HG03159 (cell line): ENCODE measurements at regions not wholly inside any gene's neighbourhood (a gene's known extent, or its start where the extent isn't known, plus 50 kb on each side); places are given as distances from the start of the nearest gene placed in this dataset.
"Not testable (repeated sequence)": the region's sequence is repeated elsewhere in the genome, so short reads cannot be mapped to it uniquely, and the experiment has no call there.

ENCODE experiments used
- ATAC-seq: cut with Tn5 transposase; IDR thresholded peaks from one replicate; pipeline ENCODE4 v1.9.1; 2021; ENCODE audit warnings: mild to moderate bottlenecking, moderate library complexity; ENCODE audit not compliant: unreplicated experiment

DNA sequence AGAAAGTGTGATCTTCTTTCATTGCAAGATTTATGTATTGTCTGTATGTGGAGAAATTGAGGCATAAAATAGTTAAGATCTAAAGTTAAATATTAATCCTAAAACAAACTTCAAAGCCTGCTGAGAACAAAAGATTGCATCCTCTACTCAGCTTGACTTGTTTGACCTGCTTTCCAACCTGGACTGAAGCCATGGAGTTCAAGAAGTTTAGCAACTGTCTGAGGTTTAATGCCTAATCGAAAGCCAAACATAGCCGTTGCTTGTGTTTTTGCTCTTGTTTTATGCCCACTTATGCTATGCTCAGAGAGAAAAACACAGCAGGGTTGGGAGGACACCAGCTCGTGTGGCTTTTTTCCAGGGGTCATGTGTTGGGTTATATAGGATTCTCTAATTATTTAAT is 135.6 kb downstream of the NUFIP1 start:
- no peak for ATAC-seq

DNA sequence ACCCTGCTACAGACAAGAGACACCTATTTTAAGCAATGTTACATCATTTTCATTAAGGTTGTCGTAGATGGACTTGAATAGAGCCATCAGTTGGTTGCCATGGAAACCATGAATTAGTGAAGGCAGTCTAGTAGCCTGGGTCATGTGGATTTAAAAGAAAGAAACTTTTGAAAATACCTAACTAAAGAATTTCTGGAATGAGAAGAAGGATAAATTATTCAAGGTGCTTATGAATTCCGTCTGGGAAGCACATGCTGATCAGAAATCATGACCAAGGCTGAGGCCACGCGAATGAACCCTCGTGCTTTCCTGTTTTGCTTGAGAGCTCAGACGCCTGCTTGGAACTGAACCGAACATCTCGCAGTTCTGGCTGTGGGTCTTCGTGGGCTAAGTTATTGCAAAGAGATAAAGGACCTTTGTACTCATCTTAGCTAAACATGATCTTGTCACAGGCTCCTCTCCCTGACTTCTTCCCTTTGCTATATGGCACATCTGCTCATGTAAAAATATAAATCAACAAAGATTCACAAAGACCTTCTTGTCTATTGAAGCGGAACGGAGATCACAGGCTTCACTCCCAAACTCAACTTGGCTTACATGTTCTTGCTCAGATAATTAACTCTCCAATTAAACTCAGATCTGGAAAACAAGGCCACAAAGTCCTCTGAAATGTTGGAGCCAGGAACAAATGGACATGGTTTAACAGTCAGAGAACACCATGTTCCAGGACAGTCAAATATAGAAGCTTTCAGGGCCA is 140.2 kb downstream of the NUFIP1 start:
- ATAC-seq, result no peak

GRCh38 chr13:44845281-44846058 is 143.8 kb downstream of the NUFIP1 start:
- not testable (repeated sequence) for ATAC-seq

GRCh38 chr13:44844786-44845185 is 144.5 kb downstream of the NUFIP1 start:
- no peak for ATAC-seq

- ATAC-seq, result no peak
Measured at GRCh38 chr13:44843403-44843802, 145.9 kb downstream of the NUFIP1 start.

GRCh38 chr13:44842158-44842557 is 147.1 kb downstream of the NUFIP1 start:
- ATAC-seq, result no peak

- ATAC-seq, result no peak
Measured at GRCh38 chr13:44840131-44840530, 149.1 kb downstream of the NUFIP1 start.

DNA sequence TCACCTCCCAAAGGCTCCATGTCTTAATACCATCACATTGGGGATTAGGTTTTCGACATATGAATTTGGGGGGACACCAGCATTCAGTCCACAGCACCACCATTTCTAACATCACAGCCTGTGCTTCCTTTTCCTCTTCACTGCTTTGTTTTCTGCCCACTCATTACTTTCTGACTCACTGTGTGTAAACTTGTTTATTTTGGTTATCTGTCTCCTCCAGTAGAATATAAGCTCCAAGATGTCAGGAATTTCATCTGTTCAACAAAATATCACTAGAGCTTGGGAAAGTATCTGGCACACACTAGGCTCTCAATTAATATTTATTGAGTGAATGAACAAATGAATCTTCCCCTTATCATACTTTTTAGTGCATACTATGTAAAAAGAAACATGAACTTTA is 152.0 kb downstream of the NUFIP1 start:
- ATAC-seq, result no peak

- ATAC-seq, result no peak
Measured at GRCh38 chr13:44834404-44834803, 154.9 kb downstream of the NUFIP1 start.

- ATAC-seq, result no peak
Measured at GRCh38 chr13:44833626-44834025, 155.6 kb downstream of the NUFIP1 start.

- no peak for ATAC-seq
Measured at GRCh38 chr13:44833139-44833538, 156.1 kb downstream of the NUFIP1 start.

DNA sequence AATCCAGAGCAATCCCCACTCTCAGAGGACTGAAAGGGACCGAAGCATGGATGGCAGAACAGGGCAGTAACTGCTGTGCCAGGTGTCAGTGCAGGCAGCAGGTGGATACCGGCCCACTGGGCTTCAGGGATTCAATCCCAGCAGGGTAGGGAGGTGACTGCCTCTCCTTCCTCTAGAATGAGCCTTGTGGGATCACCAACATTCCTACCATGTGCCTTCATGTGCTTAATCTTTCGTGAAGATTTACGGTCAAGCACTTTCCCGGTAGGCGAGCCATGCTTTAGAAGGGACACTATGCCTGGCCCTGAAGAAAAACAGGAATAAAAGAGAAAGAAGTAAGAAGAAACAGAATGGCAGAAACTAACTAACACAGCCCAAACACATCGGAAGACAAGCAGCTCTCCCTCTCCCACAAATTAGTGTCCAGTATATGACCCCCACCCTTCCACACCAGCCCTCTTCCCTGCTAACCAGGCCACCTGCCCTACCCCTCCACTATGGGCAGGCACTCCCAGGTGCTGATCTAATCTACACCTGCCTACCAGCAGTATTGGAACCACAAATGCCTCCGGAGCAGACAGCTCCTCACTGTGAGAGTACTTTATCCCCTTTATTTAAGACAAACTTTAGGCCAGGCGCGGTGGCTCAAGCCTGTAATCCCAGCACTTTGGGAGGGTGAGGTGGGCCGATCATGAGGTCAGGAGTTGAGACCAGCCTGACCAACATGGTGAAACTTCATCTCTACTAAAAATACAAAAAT is 162.5 kb downstream of the NUFIP1 start:
- no peak for ATAC-seq

DNA sequence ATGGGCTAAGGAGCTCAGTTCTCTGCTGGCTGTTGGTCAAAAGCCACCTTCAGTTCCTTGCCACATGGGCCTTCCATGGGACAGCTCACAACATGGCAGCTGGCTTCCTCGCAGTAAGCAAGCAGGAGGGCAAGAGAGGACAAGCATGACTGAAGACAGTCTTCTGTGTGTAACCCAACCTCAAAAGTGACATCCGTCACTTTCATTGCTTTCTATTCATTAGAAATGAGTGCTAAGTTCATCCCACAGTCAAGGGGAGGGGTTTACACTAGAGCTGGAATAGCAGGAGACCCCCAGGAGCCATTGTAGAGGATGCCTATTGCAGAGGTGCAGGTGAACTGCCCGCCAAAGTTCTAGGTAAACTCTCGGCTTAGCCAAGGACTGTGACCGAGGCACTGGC is 163.3 kb downstream of the NUFIP1 start:
- ATAC-seq, result no peak

GRCh38 chr13:44823555-44823954 is 165.7 kb downstream of the NUFIP1 start:
- ATAC-seq, result not testable (repeated sequence)

- no peak for ATAC-seq
Measured at GRCh38 chr13:44822291-44822690, 167.0 kb downstream of the NUFIP1 start.

GRCh38 chr13:44819772-44820171 is 169.5 kb downstream of the NUFIP1 start:
- no peak for ATAC-seq

DNA sequence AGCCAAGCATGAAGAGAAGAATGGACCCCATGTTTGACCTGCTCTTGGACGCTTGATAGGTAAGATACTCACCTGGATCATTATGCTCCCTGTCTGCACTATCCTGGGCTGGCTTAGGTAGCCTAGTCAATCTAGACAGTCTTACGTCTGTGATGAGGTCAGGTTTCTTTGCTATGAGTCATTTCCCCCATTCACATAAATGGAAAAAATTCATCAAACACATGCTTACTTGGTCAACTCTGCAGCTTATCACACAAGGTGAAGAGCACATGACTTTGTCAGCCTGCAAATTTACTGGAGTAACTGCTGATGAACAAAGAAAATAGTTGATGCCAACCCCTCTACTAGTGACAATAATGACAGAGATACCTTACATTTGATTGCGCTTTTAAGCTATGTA is 170.0 kb downstream of the NUFIP1 start:
- no peak for ATAC-seq

DNA sequence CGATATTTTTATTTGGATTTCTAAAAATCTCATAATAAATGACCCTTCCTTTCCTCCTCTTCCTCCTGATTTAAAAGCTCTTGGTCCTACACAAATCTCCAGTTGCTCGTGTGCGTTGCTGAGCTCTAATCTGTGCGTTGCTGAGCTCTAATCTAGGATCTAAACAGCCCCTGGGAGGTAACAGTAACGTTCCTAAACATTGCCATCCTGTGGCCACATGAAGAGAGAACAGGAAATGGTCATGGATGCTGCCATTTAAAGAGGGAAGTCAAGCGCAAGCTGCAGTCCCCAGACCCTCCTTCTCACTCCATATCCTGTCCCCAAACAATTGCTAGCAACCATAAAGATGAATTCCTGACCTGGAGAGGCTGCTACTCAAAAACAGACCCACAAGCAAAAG is 170.8 kb downstream of the NUFIP1 start:
- no peak for ATAC-seq

- ATAC-seq, result no peak
Measured at GRCh38 chr13:44818016-44818415, 171.3 kb downstream of the NUFIP1 start.

DNA sequence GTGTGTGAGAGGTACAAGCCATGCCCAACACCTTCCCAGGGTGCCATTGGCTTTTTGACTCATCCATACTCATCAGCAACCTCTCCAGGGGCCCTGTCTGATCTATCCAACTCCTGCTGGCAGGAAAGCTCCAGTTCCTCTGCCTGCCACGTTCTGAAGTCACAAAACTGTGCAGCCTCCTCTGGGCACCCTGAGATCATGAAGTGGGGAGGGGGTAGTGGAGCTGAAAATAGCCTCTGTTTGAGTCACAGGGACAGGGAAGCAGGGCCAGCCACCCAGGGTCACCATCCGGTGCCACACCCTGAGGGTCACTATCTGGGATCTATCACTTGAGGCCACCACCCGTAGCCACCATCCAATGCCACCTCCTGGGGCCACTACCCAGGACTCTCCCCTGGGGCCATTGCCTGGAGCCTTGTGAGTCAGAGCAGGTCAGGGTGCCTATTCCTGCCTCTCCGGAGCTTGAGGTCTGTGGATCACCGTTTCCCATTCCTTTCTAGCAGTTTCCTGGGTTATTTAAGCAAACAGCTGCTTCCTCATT is 172.1 kb downstream of the NUFIP1 start:
- no peak for ATAC-seq

GRCh38 chr13:44816701-44817100 is 172.6 kb downstream of the NUFIP1 start:
- no peak for ATAC-seq
